ENCODE measurements at regions not wholly inside any gene's neighbourhood (a gene's known extent, or its start where the extent isn't known, plus 50 kb on each side); places are given as distances from the start of the nearest gene placed in this dataset.

DNA sequence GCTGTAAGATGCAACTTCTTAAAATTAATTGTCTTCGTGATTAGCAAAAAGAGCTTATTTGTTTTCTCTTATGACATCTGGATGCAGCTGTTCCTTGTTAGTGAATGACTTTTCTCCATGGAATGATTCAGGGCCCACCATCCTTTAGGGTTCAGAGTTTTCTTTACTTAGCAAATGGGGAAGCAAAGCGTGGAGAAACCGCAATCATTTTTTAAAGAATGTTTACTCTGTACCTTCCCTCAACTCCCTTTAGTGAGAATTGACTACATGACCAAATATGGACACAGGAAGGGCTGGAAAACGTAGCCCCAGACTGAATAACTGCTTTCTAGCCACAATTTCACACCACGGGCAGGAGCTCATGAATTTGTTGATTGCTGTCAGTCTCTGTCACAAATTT lies 130.1 kb downstream of the EDEM1 start:
- TF ChIP-seq ARNTL (CRISPR knock-in tag; IDR thresholded peaks at IDR 0.05; ENCODE audit: borderline replicate concordance, low read depth) = no peak
- no peak for TF ChIP-seq ZC3H10 (CRISPR knock-in tag; IDR thresholded peaks at IDR 0.05)
- no peak for TF ChIP-seq ZNF8 (CRISPR knock-in tag; IDR thresholded peaks at IDR 0.05)
- TF ChIP-seq, protein P1, sequence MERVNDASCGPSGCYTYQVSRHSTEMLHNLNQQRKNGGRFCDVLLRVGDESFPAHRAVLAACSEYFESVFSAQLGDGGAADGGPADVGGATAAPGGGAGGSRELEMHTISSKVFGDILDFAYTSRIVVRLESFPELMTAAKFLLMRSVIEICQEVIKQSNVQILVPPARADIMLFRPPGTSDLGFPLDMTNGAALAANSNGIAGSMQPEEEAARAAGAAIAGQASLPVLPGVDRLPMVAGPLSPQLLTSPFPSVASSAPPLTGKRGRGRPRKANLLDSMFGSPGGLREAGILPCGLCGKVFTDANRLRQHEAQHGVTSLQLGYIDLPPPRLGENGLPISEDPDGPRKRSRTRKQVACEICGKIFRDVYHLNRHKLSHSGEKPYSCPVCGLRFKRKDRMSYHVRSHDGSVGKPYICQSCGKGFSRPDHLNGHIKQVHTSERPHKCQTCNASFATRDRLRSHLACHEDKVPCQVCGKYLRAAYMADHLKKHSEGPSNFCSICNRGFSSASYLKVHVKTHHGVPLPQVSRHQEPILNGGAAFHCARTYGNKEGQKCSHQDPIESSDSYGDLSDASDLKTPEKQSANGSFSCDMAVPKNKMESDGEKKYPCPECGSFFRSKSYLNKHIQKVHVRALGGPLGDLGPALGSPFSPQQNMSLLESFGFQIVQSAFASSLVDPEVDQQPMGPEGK (CRISPR knock-in tag; IDR thresholded peaks at IDR 0.05; ENCODE audit: borderline replicate concordance) = no peak
- no peak for TF ChIP-seq GLIS3 (CRISPR knock-in tag; IDR thresholded peaks at IDR 0.05)
- no peak for TF ChIP-seq ZFP30 (CRISPR knock-in tag; IDR thresholded peaks at IDR 0.05)
- TF ChIP-seq, protein P2, sequence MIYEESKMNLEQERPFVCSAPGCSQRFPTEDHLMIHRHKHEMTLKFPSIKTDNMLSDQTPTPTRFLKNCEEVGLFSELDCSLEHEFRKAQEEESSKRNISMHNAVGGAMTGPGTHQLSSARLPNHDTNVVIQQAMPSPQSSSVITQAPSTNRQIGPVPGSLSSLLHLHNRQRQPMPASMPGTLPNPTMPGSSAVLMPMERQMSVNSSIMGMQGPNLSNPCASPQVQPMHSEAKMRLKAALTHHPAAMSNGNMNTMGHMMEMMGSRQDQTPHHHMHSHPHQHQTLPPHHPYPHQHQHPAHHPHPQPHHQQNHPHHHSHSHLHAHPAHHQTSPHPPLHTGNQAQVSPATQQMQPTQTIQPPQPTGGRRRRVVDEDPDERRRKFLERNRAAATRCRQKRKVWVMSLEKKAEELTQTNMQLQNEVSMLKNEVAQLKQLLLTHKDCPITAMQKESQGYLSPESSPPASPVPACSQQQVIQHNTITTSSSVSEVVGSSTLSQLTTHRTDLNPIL (CRISPR knock-in tag; IDR thresholded peaks at IDR 0.05; ENCODE audit: low read depth) = no peak
- TF ChIP-seq ZNF70 (CRISPR knock-in tag; IDR thresholded peaks at IDR 0.05) = no peak
- no peak for TF ChIP-seq BACH2 (CRISPR knock-in tag; IDR thresholded peaks at IDR 0.05; ENCODE audit: borderline replicate concordance)
- no peak for TF ChIP-seq TOX (CRISPR knock-in tag; IDR thresholded peaks at IDR 0.05; ENCODE audit: borderline replicate concordance)
- no peak for TF ChIP-seq ESRRG (CRISPR knock-in tag; IDR thresholded peaks at IDR 0.05)
- TF ChIP-seq, protein P3, sequence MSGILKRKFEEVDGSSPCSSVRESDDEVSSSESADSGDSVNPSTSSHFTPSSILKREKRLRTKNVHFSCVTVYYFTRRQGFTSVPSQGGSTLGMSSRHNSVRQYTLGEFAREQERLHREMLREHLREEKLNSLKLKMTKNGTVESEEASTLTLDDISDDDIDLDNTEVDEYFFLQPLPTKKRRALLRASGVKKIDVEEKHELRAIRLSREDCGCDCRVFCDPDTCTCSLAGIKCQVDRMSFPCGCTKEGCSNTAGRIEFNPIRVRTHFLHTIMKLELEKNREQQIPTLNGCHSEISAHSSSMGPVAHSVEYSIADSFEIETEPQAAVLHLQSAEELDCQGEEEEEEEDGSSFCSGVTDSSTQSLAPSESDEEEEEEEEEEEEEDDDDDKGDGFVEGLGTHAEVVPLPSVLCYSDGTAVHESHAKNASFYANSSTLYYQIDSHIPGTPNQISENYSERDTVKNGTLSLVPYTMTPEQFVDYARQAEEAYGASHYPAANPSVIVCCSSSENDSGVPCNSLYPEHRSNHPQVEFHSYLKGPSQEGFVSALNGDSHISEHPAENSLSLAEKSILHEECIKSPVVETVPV (CRISPR knock-in tag; IDR thresholded peaks at IDR 0.05) = no peak
